Caco-2 (cell line): ENCODE measurements at regions not wholly inside any gene's neighbourhood (a gene's known extent, or its start where the extent isn't known, plus 50 kb on each side); places are given as distances from the start of the nearest gene placed in this dataset.

Experiments
- BruUV-seq: library from RNA; stranded (reverse); fragments of 400-500 nt; replicated peaks from 2 replicates; lab custom pipeline; 2021; lab: Mats Ljungman, UMichigan
- CTCF ChIA-PET: fragments of 300-600 bp; sonication (Branson Sonifier 250); formaldehyde crosslinking; loops from one replicate; lab custom pipeline; 2022; ENCODE audit warnings: antibody characterized with exemption; lab: Charles Lee
- POLR2A ChIA-PET: fragments of 300-600 bp; sonication (Branson Sonifier 250); formaldehyde crosslinking; loops from one replicate; lab custom pipeline; 2022; ENCODE audit warnings: antibody characterized with exemption; lab: Charles Lee
- DNase-seq, 2 experiments: peaks; one replicate each; pipeline versions ENCODE4 v3.0.0 to v3.0.0-alpha.2; 2020 to 2022
- H3K27me3 ChIP-seq: replicated peaks from 2 replicates; pipeline ENCODE4 v1.6.0; 2011; ENCODE audit warnings: low read length; ENCODE audit not compliant: control insufficient read depth, insufficient read depth
- H3K36me3 ChIP-seq: 2 replicates; pipeline ENCODE4 v1.5.1; 2011; ENCODE audit warnings: low read length; ENCODE audit not compliant: control insufficient read depth, insufficient read depth
- H3K4me1 ChIP-seq: fragments of 250-450 bp; sonication (Bioruptor Pico); 2 replicates; pipeline ENCODE4 v1.5.1; 2020; ENCODE audit warnings: mild to moderate bottlenecking
- H3K4me3 ChIP-seq: 2 replicates; pipeline ENCODE4 v1.5.1; 2011; ENCODE audit warnings: low read depth, mild to moderate bottlenecking, control low read depth, low read length
- H3K9me3 ChIP-seq: fragments of 250-450 bp; sonication (Bioruptor Pico); 2 replicates; pipeline ENCODE4 v1.5.1; 2020; ENCODE audit warnings: mild to moderate bottlenecking, moderate library complexity
- H3K27ac Mint-ChIP-seq: one replicate; pipeline ENCODE4 v1.8.0; 2022; ENCODE audit warnings: mixed read lengths; ENCODE audit not compliant: unreplicated experiment
- H3K27me3 Mint-ChIP-seq: one replicate; pipeline ENCODE4 v1.8.0; 2022; ENCODE audit warnings: mixed read lengths; ENCODE audit not compliant: insufficient read depth, unreplicated experiment
- H3K36me3 Mint-ChIP-seq: one replicate; pipeline ENCODE4 v1.8.0; 2022; ENCODE audit warnings: mild to moderate bottlenecking, mixed read lengths; ENCODE audit not compliant: insufficient read depth, unreplicated experiment
- H3K4me1 Mint-ChIP-seq: one replicate; pipeline ENCODE4 v1.8.0; 2022; ENCODE audit warnings: low read depth, mixed read lengths; ENCODE audit not compliant: unreplicated experiment
- H3K4me3 Mint-ChIP-seq: one replicate; pipeline ENCODE4 v1.8.0; 2022; ENCODE audit warnings: mild to moderate bottlenecking, moderate library complexity, mixed read lengths; ENCODE audit not compliant: unreplicated experiment
- H3K9me3 Mint-ChIP-seq: one replicate; pipeline ENCODE4 v1.8.0; 2022; ENCODE audit warnings: mixed read lengths; ENCODE audit not compliant: unreplicated experiment
- intact Hi-C: fragments of 100-400 bp; cut with micrococcal nuclease; formaldehyde crosslinking; loops from one replicate; pipeline ENCODE4 v1.10.0; 2022; ENCODE audit not compliant: unreplicated experiment
- TF ChIP-seq, protein P1 (sequence below), 2 experiments: fragments of 200-600 bp in 1 of 2; IDR thresholded peaks; 1 replicate in 1 of 2; 2 replicates in 1 of 2; pipeline versions ENCODE4 v1.5.1 to v1.8.0; 2011 to 2022; ENCODE audit warnings: antibody characterized with exemption in 1 of 2, control low read depth in 1 of 2, inconsistent platforms in 1 of 2, low read depth in 1 of 2, low read length in 1 of 2, mild to moderate bottlenecking in 1 of 2, moderate library complexity in 1 of 2; ENCODE audit not compliant: insufficient read depth in 1 of 2, severe bottlenecking in 1 of 2, unreplicated experiment in 1 of 2

DNA sequence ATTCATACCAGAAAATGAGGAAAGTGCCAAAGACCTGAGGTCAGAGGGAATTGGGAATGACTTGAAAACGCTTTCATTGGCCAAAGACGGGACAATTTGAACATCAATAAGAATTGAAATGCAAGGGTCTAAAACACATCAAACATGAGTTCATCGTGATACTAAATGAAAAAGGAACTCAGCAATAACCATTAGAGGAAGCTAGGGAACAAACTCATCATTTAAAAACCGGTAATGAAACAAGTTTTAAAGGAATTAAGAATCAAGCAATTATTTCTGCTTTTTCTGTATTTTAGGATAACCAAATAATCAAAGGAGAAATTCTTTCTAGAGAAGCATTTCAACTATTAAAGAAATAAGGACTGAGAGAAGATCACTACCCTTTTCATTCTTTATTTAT lies 303.1 kb downstream of the ARHGAP12 start:
- intact Hi-C loops = no loop called here
- Mint-ChIP-seq H3K36me3 (no peaks in the 10 kb centered on the region), H3K27ac (no peak overlapping the region), H3K9me3 (peaks cover 34% of the 10 kb centered on the region), H3K4me3 (no peak overlapping the region), H3K27me3 (peaks cover 6% of the 10 kb centered on the region), H3K4me1 (no peaks in the 10 kb centered on the region)
- Histone ChIP-seq H3K4me3 (no peak overlapping the region), H3K9me3 (peaks cover 12% of the 10 kb centered on the region), H3K27me3 (no peaks in the 10 kb centered on the region), H3K36me3 (no peaks in the 10 kb centered on the region), H3K4me1 (no peaks in the 10 kb centered on the region)
- no peak for DNase-seq
- CTCF ChIA-PET = no interaction called here
- TF ChIP-seq, protein P1, sequence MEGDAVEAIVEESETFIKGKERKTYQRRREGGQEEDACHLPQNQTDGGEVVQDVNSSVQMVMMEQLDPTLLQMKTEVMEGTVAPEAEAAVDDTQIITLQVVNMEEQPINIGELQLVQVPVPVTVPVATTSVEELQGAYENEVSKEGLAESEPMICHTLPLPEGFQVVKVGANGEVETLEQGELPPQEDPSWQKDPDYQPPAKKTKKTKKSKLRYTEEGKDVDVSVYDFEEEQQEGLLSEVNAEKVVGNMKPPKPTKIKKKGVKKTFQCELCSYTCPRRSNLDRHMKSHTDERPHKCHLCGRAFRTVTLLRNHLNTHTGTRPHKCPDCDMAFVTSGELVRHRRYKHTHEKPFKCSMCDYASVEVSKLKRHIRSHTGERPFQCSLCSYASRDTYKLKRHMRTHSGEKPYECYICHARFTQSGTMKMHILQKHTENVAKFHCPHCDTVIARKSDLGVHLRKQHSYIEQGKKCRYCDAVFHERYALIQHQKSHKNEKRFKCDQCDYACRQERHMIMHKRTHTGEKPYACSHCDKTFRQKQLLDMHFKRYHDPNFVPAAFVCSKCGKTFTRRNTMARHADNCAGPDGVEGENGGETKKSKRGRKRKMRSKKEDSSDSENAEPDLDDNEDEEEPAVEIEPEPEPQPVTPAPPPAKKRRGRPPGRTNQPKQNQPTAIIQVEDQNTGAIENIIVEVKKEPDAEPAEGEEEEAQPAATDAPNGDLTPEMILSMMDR (IDR thresholded peaks at IDR 0.05; ENCODE audit: insufficient read depth in 1 of 2, low read depth in 1 of 2, low read length in 1 of 2, severe bottlenecking in 1 of 2, unreplicated experiment in 1 of 2) = no peak
- POLR2A ChIA-PET = no interaction called here
- BruUV-seq = no TSS peak

DNA sequence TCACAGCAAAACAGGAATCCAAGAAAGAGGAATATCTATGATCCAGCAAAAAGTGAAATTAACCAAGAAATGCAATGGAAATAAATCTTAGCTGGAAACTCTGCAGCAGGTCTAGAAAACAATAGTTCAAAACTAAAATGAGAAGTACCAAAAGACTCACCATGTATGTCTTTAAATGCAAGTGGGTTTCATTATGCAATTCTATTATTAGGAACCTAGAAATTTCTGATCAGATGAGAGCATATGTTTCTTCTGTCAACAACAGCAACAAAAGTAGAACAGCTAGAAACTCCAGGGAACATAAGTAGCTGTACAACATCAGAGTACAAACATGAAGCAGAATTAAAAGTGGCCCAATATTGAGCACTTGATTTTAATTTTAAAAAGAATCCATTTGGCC lies 304.0 kb downstream of the ARHGAP12 start:
- ChIA-PET CTCF (no interaction called here), POLR2A (no interaction called here)
- Histone ChIP-seq H3K4me3 (no peak overlapping the region), H3K27me3 (no peaks in the 10 kb centered on the region), H3K9me3 (peaks cover 12% of the 10 kb centered on the region), H3K36me3 (no peaks in the 10 kb centered on the region), H3K4me1 (no peaks in the 10 kb centered on the region)
- peaks cover 6% of the 10 kb centered on the region for H3K27me3 Mint-ChIP-seq
- H3K4me3 Mint-ChIP-seq = no peak overlapping the region
- intact Hi-C loops = no loop called here
- no peaks in the 10 kb centered on the region for H3K4me1 Mint-ChIP-seq
- TF ChIP-seq, protein P1 (IDR thresholded peaks at IDR 0.05; ENCODE audit: insufficient read depth in 1 of 2, low read depth in 1 of 2, low read length in 1 of 2, severe bottlenecking in 1 of 2, unreplicated experiment in 1 of 2) = no peak
- H3K9me3 Mint-ChIP-seq = peaks cover 34% of the 10 kb centered on the region
- DNase-seq = no peak
- H3K36me3 Mint-ChIP-seq = no peaks in the 10 kb centered on the region
- no peak overlapping the region for H3K27ac Mint-ChIP-seq
- no TSS peak for BruUV-seq

DNA sequence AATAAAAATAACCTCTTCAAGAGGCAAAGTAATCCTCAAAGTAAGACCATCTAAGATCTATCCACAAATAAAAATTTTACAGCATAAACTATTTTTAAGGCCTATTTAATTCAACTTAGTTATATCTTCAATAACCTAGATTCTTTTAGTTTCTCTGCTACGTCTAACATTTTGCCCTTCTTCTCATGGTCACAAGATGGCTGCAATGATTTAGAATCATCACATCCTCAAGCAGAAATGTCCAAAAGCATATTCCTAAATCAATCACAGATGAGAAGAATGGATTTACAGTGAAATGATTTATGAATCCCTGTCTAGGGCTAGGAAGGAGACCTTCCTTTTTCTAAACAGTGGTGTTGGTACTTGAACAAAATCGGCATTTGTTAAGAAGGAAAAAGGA lies 304.7 kb downstream of the ARHGAP12 start:
- CTCF ChIA-PET = no interaction called here
- POLR2A ChIA-PET = no interaction called here
- Histone ChIP-seq H3K4me1 (no peaks in the 10 kb centered on the region), H3K9me3 (peaks cover 12% of the 10 kb centered on the region), H3K4me3 (no peak overlapping the region), H3K36me3 (no peaks in the 10 kb centered on the region), H3K27me3 (no peaks in the 10 kb centered on the region)
- H3K27me3 Mint-ChIP-seq = peaks cover 2% of the 10 kb centered on the region
- no peaks in the 10 kb centered on the region for H3K4me1 Mint-ChIP-seq
- intact Hi-C loops = no loop called here
- H3K36me3 Mint-ChIP-seq = no peaks in the 10 kb centered on the region
- H3K4me3 Mint-ChIP-seq = no peak overlapping the region
- peaks cover 34% of the 10 kb centered on the region for H3K9me3 Mint-ChIP-seq
- BruUV-seq = no TSS peak
- TF ChIP-seq, protein P1 (IDR thresholded peaks at IDR 0.05; ENCODE audit: insufficient read depth in 1 of 2, low read depth in 1 of 2, low read length in 1 of 2, severe bottlenecking in 1 of 2, unreplicated experiment in 1 of 2) = no peak
- DNase-seq = no peak
- no peak overlapping the region for H3K27ac Mint-ChIP-seq
